ENCODE measurements at regions not wholly inside any gene's neighbourhood (a gene's known extent, or its start where the extent isn't known, plus 50 kb on each side); places are given as distances from the start of the nearest gene placed in this dataset.

GRCh38 chr2:6215053-6215452, 522.9 kb downstream of the SOX11 start:
- Histone ChIP-seq H3K9ac (ENCODE audit: low read depth in 1 of 2, low read length in 2 of 2) (no peak overlapping the region), H3K36me3 (ENCODE audit: control insufficient read depth in 1 of 2, insufficient read depth in 2 of 2, low read length in 2 of 2) (no peaks in the 10 kb centered on the region), H3K9me3 (ENCODE audit: control insufficient read depth in 1 of 2, low read length in 2 of 2) (no peaks in the 10 kb centered on the region), H3K4me3 (ENCODE audit: low read depth in 1 of 2, low read length in 2 of 2) (no peak overlapping the region), H3K27me3 (ENCODE audit: control insufficient read depth in 1 of 2, insufficient read depth in 2 of 2, low read length in 2 of 2) (no peaks in the 10 kb centered on the region), H3K27ac (ENCODE audit: low read depth, low read length) (no peak overlapping the region), H3K4me1 (ENCODE audit: control insufficient read depth in 1 of 2, insufficient read depth in 2 of 2, low read length in 2 of 2) (peaks cover 0 to 8% of the 10 kb centered on the region in 2 donors)

- Histone ChIP-seq H3K4me3 (ENCODE audit: low read depth in 1 of 2, low read length in 2 of 2) (no peak overlapping the region), H3K9ac (ENCODE audit: low read depth in 1 of 2, low read length in 2 of 2) (no peak overlapping the region), H3K4me1 (ENCODE audit: control insufficient read depth in 1 of 2, insufficient read depth in 2 of 2, low read length in 2 of 2) (peaks cover 0 to 8% of the 10 kb centered on the region in 2 donors), H3K9me3 (ENCODE audit: control insufficient read depth in 1 of 2, low read length in 2 of 2) (no peaks in the 10 kb centered on the region), H3K27me3 (ENCODE audit: control insufficient read depth in 1 of 2, insufficient read depth in 2 of 2, low read length in 2 of 2) (no peaks in the 10 kb centered on the region), H3K36me3 (ENCODE audit: control insufficient read depth in 1 of 2, insufficient read depth in 2 of 2, low read length in 2 of 2) (no peaks in the 10 kb centered on the region), H3K27ac (ENCODE audit: low read depth, low read length) (no peak overlapping the region)
Observed at GRCh38 chr2:6216234-6216633, 524.0 kb downstream of the SOX11 start.

DNA sequence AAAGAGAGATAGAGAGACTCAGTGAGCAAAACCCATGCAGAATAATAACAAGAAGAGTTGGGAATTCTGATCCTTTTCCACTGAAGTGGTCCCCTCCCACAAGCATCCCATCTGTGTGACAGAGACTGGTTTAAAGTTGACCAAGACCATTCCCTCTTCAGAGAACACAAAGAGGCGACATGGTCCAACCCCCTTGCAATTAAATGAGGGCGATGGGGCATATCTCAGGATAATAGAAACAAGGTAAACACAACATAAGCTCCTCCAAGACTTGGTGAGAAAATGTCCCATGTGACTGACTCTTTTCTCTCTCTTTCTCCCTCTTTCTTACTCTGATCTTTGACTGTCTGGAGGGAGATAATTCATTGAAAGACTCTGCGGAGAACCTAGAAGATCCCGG, 526.7 kb downstream of the SOX11 start:
- Histone ChIP-seq H3K4me1 (ENCODE audit: control insufficient read depth in 1 of 2, insufficient read depth in 2 of 2, low read length in 2 of 2) (peaks cover 0 to 8% of the 10 kb centered on the region in 2 donors), H3K27me3 (ENCODE audit: control insufficient read depth in 1 of 2, insufficient read depth in 2 of 2, low read length in 2 of 2) (no peaks in the 10 kb centered on the region), H3K9me3 (ENCODE audit: control insufficient read depth in 1 of 2, low read length in 2 of 2) (no peaks in the 10 kb centered on the region), H3K27ac (ENCODE audit: low read depth, low read length) (no peak overlapping the region), H3K9ac (ENCODE audit: low read depth in 1 of 2, low read length in 2 of 2) (no peak overlapping the region), H3K36me3 (ENCODE audit: control insufficient read depth in 1 of 2, insufficient read depth in 2 of 2, low read length in 2 of 2) (no peaks in the 10 kb centered on the region), H3K4me3 (ENCODE audit: low read depth in 1 of 2, low read length in 2 of 2) (no peak overlapping the region)

DNA sequence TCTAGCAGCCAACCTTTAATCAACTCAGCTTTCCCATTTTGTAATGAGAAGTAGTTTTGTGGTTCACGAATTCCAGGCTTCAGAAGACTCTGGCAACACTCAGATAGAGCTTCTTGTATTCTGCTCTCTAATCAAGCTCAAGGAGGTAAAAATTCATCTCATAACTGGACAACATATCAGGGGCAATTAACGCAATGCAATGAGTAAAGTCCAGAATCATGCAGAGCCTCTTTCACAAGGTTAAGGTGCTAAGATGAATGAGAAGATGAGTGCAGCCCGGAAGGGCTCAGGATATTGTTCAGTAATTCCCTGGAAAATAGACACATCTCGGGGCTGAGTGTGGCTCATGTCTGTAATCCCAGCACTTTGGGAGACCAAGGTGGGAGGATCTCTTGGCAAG, 527.7 kb downstream of the SOX11 start:
- H3K4me3 ChIP-seq (ENCODE audit: low read depth in 1 of 2, low read length in 2 of 2), result no peak overlapping the region
- H3K9me3 ChIP-seq (ENCODE audit: control insufficient read depth in 1 of 2, low read length in 2 of 2), result no peaks in the 10 kb centered on the region
- no peaks in the 10 kb centered on the region for H3K36me3 ChIP-seq (ENCODE audit: control insufficient read depth in 1 of 2, insufficient read depth in 2 of 2, low read length in 2 of 2)
- no peaks in the 10 kb centered on the region for H3K27me3 ChIP-seq (ENCODE audit: control insufficient read depth in 1 of 2, insufficient read depth in 2 of 2, low read length in 2 of 2)
- no peak overlapping the region for H3K9ac ChIP-seq (ENCODE audit: low read depth in 1 of 2, low read length in 2 of 2)
- no peak overlapping the region for H3K27ac ChIP-seq (ENCODE audit: low read depth, low read length)
- peaks cover 0 to 8% of the 10 kb centered on the region in 2 donors for H3K4me1 ChIP-seq (ENCODE audit: control insufficient read depth in 1 of 2, insufficient read depth in 2 of 2, low read length in 2 of 2)

- Histone ChIP-seq H3K4me3 (ENCODE audit: low read depth in 1 of 2, low read length in 2 of 2) (no peak overlapping the region), H3K27ac (ENCODE audit: low read depth, low read length) (no peak overlapping the region), H3K36me3 (ENCODE audit: control insufficient read depth in 1 of 2, insufficient read depth in 2 of 2, low read length in 2 of 2) (no peaks in the 10 kb centered on the region), H3K4me1 (ENCODE audit: control insufficient read depth in 1 of 2, insufficient read depth in 2 of 2, low read length in 2 of 2) (no peaks in the 10 kb centered on the region), H3K9me3 (ENCODE audit: control insufficient read depth in 1 of 2, low read length in 2 of 2) (no peaks in the 10 kb centered on the region), H3K27me3 (ENCODE audit: control insufficient read depth in 1 of 2, insufficient read depth in 2 of 2, low read length in 2 of 2) (no peaks in the 10 kb centered on the region), H3K9ac (ENCODE audit: low read depth in 1 of 2, low read length in 2 of 2) (no peak overlapping the region)
Observed at GRCh38 chr2:6222296-6222695, 530.1 kb downstream of the SOX11 start.

DNA sequence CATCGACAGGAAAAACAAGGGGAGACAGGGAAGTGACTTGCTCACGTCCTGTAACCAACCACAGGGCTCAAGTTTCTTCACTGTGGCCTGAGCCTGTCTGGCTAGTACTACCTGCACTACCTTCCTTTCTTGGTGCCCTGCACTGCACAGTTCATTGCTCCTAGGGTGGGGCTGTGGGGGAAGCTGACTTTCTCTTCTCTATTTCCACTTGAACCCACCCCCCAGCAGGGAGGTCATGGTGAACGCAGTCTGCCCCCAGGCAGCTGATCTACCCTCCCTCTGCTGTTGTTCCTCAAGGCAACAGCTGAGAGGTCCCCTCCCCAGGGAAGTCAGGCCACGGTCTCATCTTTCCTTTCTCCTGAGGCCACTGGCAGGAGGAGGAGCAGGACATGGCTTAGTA, 532.1 kb downstream of the SOX11 start:
- Histone ChIP-seq H3K9ac (ENCODE audit: low read depth in 1 of 2, low read length in 2 of 2) (no peak overlapping the region), H3K36me3 (ENCODE audit: control insufficient read depth in 1 of 2, insufficient read depth in 2 of 2, low read length in 2 of 2) (no peaks in the 10 kb centered on the region), H3K4me3 (ENCODE audit: low read depth in 1 of 2, low read length in 2 of 2) (no peak overlapping the region), H3K9me3 (ENCODE audit: control insufficient read depth in 1 of 2, low read length in 2 of 2) (no peaks in the 10 kb centered on the region), H3K27me3 (ENCODE audit: control insufficient read depth in 1 of 2, insufficient read depth in 2 of 2, low read length in 2 of 2) (no peaks in the 10 kb centered on the region), H3K27ac (ENCODE audit: low read depth, low read length) (no peak overlapping the region), H3K4me1 (ENCODE audit: control insufficient read depth in 1 of 2, insufficient read depth in 2 of 2, low read length in 2 of 2) (no peaks in the 10 kb centered on the region)

DNA sequence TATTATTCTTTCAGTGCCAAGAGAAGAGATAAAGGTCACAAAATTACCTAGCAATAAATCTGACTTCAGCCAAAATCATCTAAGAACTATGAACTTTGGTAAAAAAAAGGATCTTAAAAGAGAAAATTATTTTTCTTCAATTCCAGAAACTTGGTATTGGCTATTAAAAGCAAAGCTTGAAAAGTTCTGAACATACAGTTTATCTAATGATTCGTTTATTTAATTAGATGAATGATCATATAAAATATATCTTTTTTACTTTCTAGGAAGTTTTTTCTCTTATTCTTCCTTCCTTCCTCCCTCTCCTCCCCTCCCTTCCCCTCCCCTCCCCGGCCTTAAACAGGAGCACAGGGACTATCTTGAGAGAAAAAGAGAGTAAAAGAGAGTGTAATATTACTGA, 536.1 kb downstream of the SOX11 start:
- Histone ChIP-seq H3K9ac (ENCODE audit: low read depth in 1 of 2, low read length in 2 of 2) (no peak overlapping the region), H3K4me1 (ENCODE audit: control insufficient read depth in 1 of 2, insufficient read depth in 2 of 2, low read length in 2 of 2) (no peaks in the 10 kb centered on the region), H3K4me3 (ENCODE audit: low read depth in 1 of 2, low read length in 2 of 2) (no peak overlapping the region), H3K9me3 (ENCODE audit: control insufficient read depth in 1 of 2, low read length in 2 of 2) (no peaks in the 10 kb centered on the region), H3K27me3 (ENCODE audit: control insufficient read depth in 1 of 2, insufficient read depth in 2 of 2, low read length in 2 of 2) (no peaks in the 10 kb centered on the region), H3K36me3 (ENCODE audit: control insufficient read depth in 1 of 2, insufficient read depth in 2 of 2, low read length in 2 of 2) (no peaks in the 10 kb centered on the region), H3K27ac (ENCODE audit: low read depth, low read length) (no peak overlapping the region)

DNA sequence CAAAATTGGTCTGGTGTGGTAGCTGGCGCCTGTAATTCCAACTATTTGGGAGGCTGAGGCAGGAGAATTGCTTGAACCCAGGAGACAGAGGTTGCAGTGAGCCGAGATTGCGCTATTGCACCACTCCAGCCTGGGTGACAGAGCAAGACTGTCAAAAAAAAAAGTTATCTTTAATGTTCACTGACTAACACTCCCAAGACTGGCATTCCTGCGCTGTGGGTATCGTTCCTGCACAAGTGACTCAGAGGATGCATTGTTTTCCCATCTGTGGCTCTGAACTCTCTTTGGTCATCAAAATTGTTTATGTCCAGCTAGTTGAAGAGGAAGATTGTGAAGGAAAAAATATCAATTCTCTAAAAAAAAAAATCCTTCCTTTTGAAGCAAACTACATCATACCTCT, 539.0 kb downstream of the SOX11 start:
- Histone ChIP-seq H3K27me3 (ENCODE audit: control insufficient read depth in 1 of 2, insufficient read depth in 2 of 2, low read length in 2 of 2) (no peaks in the 10 kb centered on the region), H3K4me3 (ENCODE audit: low read depth in 1 of 2, low read length in 2 of 2) (no peak overlapping the region), H3K36me3 (ENCODE audit: control insufficient read depth in 1 of 2, insufficient read depth in 2 of 2, low read length in 2 of 2) (no peaks in the 10 kb centered on the region), H3K4me1 (ENCODE audit: control insufficient read depth in 1 of 2, insufficient read depth in 2 of 2, low read length in 2 of 2) (no peaks in the 10 kb centered on the region), H3K9ac (ENCODE audit: low read depth in 1 of 2, low read length in 2 of 2) (no peak overlapping the region), H3K9me3 (ENCODE audit: control insufficient read depth in 1 of 2, low read length in 2 of 2) (no peaks in the 10 kb centered on the region), H3K27ac (ENCODE audit: low read depth, low read length) (no peak overlapping the region)

GRCh38 chr2:6233993-6234392, 541.8 kb downstream of the SOX11 start:
- Histone ChIP-seq H3K9ac (ENCODE audit: low read depth in 1 of 2, low read length in 2 of 2) (no peak overlapping the region), H3K36me3 (ENCODE audit: control insufficient read depth in 1 of 2, insufficient read depth in 2 of 2, low read length in 2 of 2) (no peaks in the 10 kb centered on the region), H3K9me3 (ENCODE audit: control insufficient read depth in 1 of 2, low read length in 2 of 2) (peaks cover 0 to 2% of the 10 kb centered on the region in 2 donors), H3K27me3 (ENCODE audit: control insufficient read depth in 1 of 2, insufficient read depth in 2 of 2, low read length in 2 of 2) (no peaks in the 10 kb centered on the region), H3K4me1 (ENCODE audit: control insufficient read depth in 1 of 2, insufficient read depth in 2 of 2, low read length in 2 of 2) (no peaks in the 10 kb centered on the region), H3K4me3 (ENCODE audit: low read depth in 1 of 2, low read length in 2 of 2) (no peak overlapping the region), H3K27ac (ENCODE audit: low read depth, low read length) (no peak overlapping the region)

DNA sequence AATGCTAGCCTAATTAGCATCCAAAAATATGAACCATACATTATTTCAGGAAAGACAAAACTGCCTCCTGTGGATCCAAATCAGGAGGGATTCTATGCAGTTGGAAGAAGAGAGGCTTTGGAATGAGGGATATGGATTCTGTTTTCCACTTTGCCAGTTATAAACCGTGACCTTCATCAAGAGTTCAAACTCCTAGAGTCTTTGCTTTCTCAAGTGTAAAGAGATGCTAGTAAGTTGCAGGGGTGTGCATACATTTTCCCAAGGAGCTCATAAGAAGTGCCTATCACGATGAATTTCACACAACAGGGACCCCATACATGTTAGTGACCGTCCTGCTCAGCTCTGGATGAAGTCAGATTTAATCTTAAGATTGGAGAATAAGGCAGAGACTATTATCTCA, 542.5 kb downstream of the SOX11 start:
- Histone ChIP-seq H3K4me3 (ENCODE audit: low read depth in 1 of 2, low read length in 2 of 2) (no peak overlapping the region), H3K27me3 (ENCODE audit: control insufficient read depth in 1 of 2, insufficient read depth in 2 of 2, low read length in 2 of 2) (no peaks in the 10 kb centered on the region), H3K36me3 (ENCODE audit: control insufficient read depth in 1 of 2, insufficient read depth in 2 of 2, low read length in 2 of 2) (no peaks in the 10 kb centered on the region), H3K4me1 (ENCODE audit: control insufficient read depth in 1 of 2, insufficient read depth in 2 of 2, low read length in 2 of 2) (no peaks in the 10 kb centered on the region), H3K27ac (ENCODE audit: low read depth, low read length) (no peak overlapping the region), H3K9ac (ENCODE audit: low read depth in 1 of 2, low read length in 2 of 2) (no peak overlapping the region), H3K9me3 (ENCODE audit: control insufficient read depth in 1 of 2, low read length in 2 of 2) (peaks cover 0 to 2% of the 10 kb centered on the region in 2 donors)

DNA sequence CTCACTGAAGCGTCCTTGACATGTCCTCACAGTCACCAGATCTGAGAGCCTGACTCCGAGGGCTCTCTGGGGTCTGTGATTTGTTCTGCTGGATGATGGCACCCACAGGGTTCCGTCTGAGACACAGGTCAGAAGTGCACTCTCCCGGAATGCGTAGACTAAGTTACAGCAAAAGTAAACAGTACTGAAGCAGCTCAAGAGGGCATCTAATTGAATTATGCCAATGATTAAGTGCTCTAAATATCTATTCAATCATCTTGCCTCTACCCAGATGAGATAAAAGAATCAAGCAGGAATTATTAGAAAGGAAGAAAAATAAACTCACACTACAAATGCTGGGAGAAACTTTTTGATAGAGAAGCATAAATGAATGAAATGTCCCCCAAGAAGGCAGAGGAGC, 544.1 kb downstream of the SOX11 start:
- no peaks in the 10 kb centered on the region for H3K27me3 ChIP-seq (ENCODE audit: control insufficient read depth in 1 of 2, insufficient read depth in 2 of 2, low read length in 2 of 2)
- H3K9me3 ChIP-seq (ENCODE audit: control insufficient read depth in 1 of 2, low read length in 2 of 2), result peaks cover 0 to 2% of the 10 kb centered on the region in 2 donors
- no peaks in the 10 kb centered on the region for H3K4me1 ChIP-seq (ENCODE audit: control insufficient read depth in 1 of 2, insufficient read depth in 2 of 2, low read length in 2 of 2)
- no peak overlapping the region for H3K9ac ChIP-seq (ENCODE audit: low read depth in 1 of 2, low read length in 2 of 2)
- no peak overlapping the region for H3K4me3 ChIP-seq (ENCODE audit: low read depth in 1 of 2, low read length in 2 of 2)
- H3K27ac ChIP-seq (ENCODE audit: low read depth, low read length), result no peak overlapping the region
- no peaks in the 10 kb centered on the region for H3K36me3 ChIP-seq (ENCODE audit: control insufficient read depth in 1 of 2, insufficient read depth in 2 of 2, low read length in 2 of 2)

All from duodenal mucosa (tissue), 2 donors.